K562 (cell line): ENCODE measurements at regions not wholly inside any gene's neighbourhood (a gene's known extent, or its start where the extent isn't known, plus 50 kb on each side); places are given as distances from the start of the nearest gene placed in this dataset.

Experiments
- CHD2 ChIP-seq: IDR thresholded peaks from 2 replicates; pipeline ENCODE4 v1.6.1; 2011; ENCODE audit warnings: low read depth, low read length
- EGR1 ChIP-seq: fragments of 450-650 bp; conservative IDR thresholded peaks from 2 replicates; pipeline ENCODE4 v1.6.1; 2017; ENCODE audit warnings: mild to moderate bottlenecking
- GTF2F1 ChIP-seq: IDR thresholded peaks from 2 replicates; pipeline ENCODE4 v1.6.1; 2011; ENCODE audit warnings: low read depth, low read length, improper control_type of control experiment
- POLR2A ChIP-seq: fragments of 450-650 bp; conservative IDR thresholded peaks from 2 replicates; pipeline ENCODE4 v1.6.1; 2016
- RCOR1 ChIP-seq, 2 experiments: IDR thresholded peaks; 2 replicates each; pipeline ENCODE4 v1.6.1; 2012; ENCODE audit warnings: low read depth in 2 of 2, low read length in 2 of 2, borderline replicate concordance in 1 of 2, improper control_type of control experiment in 1 of 2
- TGIF2 ChIP-seq: sonication (generic); formaldehyde crosslinking; IDR thresholded peaks from 2 replicates; pipeline ENCODE4 v1.8.1; 2022; ENCODE audit warnings: mild to moderate bottlenecking, missing genetic modification reagents, moderate library complexity
- TF ChIP-seq, protein P1 (sequence below): sonication (generic); formaldehyde crosslinking; IDR thresholded peaks from 2 replicates; pipeline ENCODE4 v1.8.0; 2022; ENCODE audit warnings: mild to moderate bottlenecking, low read depth, missing genetic modification reagents
- TF ChIP-seq, protein P2 (sequence below): sonication (generic); formaldehyde crosslinking; IDR thresholded peaks from 2 replicates; pipeline ENCODE4 v1.5.0; 2020; ENCODE audit warnings: missing genetic modification reagents
- TF ChIP-seq, protein P3 (sequence below), 2 experiments: IDR thresholded peaks; 2 replicates each; pipeline ENCODE4 v1.6.1; 2012; ENCODE audit warnings: improper control_type of control experiment in 2 of 2, low read depth in 2 of 2, low read length in 2 of 2, borderline replicate concordance in 1 of 2

DNA sequence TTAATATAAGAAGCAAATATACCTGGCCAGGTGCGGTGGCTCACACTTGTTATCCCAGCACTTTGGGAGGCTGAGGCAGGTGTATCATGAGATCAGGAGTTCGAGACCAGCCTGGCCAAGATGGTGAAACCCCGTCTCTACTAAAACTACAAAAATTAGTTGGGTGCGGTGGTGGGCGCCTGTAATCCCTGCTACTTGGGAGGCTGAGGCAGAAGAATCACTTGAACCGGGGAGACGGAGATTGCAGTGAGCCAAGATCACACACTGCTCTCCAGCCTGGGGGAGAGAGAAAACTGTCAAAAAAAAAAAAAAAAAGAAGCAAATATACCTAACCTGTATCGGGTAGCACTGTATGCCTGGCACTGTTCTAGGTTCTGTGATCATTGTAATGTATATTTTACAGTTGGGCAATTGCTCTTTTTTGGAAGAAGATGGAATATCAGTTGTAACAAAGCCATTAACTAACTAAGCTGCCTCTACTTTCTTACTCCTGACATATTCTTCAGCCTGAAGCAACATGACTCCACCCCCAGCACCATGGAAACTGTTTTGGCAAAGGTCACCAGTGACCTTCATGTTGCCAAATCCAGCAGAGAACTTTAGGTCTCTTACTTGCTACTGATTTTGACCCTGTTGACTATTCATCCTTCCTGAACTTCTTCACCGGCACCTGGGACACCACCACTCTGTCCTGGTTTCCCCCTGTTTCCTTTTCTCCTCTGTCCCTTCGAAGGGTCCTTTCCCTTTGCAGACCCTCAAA is 203.8 kb downstream of the RPLP1 start:
- TF ChIP-seq, protein P1, sequence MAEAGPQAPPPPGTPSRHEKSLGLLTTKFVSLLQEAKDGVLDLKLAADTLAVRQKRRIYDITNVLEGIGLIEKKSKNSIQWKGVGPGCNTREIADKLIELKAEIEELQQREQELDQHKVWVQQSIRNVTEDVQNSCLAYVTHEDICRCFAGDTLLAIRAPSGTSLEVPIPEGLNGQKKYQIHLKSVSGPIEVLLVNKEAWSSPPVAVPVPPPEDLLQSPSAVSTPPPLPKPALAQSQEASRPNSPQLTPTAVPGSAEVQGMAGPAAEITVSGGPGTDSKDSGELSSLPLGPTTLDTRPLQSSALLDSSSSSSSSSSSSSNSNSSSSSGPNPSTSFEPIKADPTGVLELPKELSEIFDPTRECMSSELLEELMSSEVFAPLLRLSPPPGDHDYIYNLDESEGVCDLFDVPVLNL (CRISPR knock-in tag) = no peak
- TF ChIP-seq, protein P2, sequence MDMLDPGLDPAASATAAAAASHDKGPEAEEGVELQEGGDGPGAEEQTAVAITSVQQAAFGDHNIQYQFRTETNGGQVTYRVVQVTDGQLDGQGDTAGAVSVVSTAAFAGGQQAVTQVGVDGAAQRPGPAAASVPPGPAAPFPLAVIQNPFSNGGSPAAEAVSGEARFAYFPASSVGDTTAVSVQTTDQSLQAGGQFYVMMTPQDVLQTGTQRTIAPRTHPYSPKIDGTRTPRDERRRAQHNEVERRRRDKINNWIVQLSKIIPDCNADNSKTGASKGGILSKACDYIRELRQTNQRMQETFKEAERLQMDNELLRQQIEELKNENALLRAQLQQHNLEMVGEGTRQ (CRISPR knock-in tag) = no peak
- TF ChIP-seq RCOR1 (IDR thresholded peaks at IDR 0.05; ENCODE audit: borderline replicate concordance in 1 of 2, low read depth in 2 of 2, low read length in 2 of 2) (no peak), POLR2A (no peak), TGIF2 (CRISPR knock-in tag) (no peak), EGR1 (no peak), CHD2 (no peak), GTF2F1 (no peak)
- TF ChIP-seq, protein P3, sequence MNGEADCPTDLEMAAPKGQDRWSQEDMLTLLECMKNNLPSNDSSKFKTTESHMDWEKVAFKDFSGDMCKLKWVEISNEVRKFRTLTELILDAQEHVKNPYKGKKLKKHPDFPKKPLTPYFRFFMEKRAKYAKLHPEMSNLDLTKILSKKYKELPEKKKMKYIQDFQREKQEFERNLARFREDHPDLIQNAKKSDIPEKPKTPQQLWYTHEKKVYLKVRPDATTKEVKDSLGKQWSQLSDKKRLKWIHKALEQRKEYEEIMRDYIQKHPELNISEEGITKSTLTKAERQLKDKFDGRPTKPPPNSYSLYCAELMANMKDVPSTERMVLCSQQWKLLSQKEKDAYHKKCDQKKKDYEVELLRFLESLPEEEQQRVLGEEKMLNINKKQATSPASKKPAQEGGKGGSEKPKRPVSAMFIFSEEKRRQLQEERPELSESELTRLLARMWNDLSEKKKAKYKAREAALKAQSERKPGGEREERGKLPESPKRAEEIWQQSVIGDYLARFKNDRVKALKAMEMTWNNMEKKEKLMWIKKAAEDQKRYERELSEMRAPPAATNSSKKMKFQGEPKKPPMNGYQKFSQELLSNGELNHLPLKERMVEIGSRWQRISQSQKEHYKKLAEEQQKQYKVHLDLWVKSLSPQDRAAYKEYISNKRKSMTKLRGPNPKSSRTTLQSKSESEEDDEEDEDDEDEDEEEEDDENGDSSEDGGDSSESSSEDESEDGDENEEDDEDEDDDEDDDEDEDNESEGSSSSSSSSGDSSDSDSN (IDR thresholded peaks at IDR 0.05; ENCODE audit: borderline replicate concordance in 1 of 2, low read depth in 2 of 2, low read length in 2 of 2) = no peak
